ENCODE measurements at regions not wholly inside any gene's neighbourhood (a gene's known extent, or its start where the extent isn't known, plus 50 kb on each side); places are given as distances from the start of the nearest gene placed in this dataset.

GRCh38 chr3:10672422-10672821, 143.6 kb upstream of the SLC6A11 start:
- no peaks in the 10 kb centered on the region for H3K9me3 ChIP-seq (replicated peaks; ENCODE audit: control insufficient read depth, insufficient read depth, low read length)
- H3K27ac ChIP-seq (ENCODE audit: insufficient read depth, low read depth, low read length) = no peak overlapping the region
- intact Hi-C loops (cut with micrococcal nuclease) (no loop called here), dilution Hi-C loops (cut with MboI; ENCODE audit: extremely low pct_ligation_motif_present, low sequenced_read_pairs) (no loop called here)
- H3K36me3 ChIP-seq (ENCODE audit: control insufficient read depth in 2 of 2, extremely low read depth in 1 of 2, insufficient read depth in 2 of 2, low read length in 2 of 2) = no peaks in the 10 kb centered on the region
- no peak overlapping the region for H3K9ac ChIP-seq (replicated peaks; ENCODE audit: extremely low read depth, insufficient read depth, low read length)
- H4K20me1 ChIP-seq (replicated peaks; ENCODE audit: control insufficient read depth, extremely low read depth, insufficient read depth, low read length) = no peaks in the 10 kb centered on the region
- no peak overlapping the region for H2AFZ ChIP-seq (ENCODE audit: low read depth, low read length)
- BruUV-seq (replicated peaks) = no TSS peak
- TF ChIP-seq FOS (IDR thresholded peaks at IDR 0.05; ENCODE audit: borderline replicate concordance, insufficient read depth, low read length) (no peak), MAX (IDR thresholded peaks at IDR 0.05; ENCODE audit: insufficient read depth, insufficient read length) (no peak), POLR2AphosphoS5 (IDR thresholded peaks at IDR 0.05; ENCODE audit: insufficient read depth, low read depth, low read length) (no peak), JUN (IDR thresholded peaks at IDR 0.05; ENCODE audit: borderline replicate concordance, insufficient read depth, insufficient read length, low read depth) (no peak), POLR2A (IDR thresholded peaks at IDR 0.05; ENCODE audit: low read depth, low read length) (no peak), MYC (IDR thresholded peaks at IDR 0.05; ENCODE audit: low read depth, low read length) (no peak), EZH2 (IDR thresholded peaks at IDR 0.05; ENCODE audit: borderline replicate concordance, low read depth, low read length, severe bottlenecking) (no peak), GATA2 (IDR thresholded peaks at IDR 0.05; ENCODE audit: insufficient read depth, insufficient read length, low read depth, low read length) (no peak)
- TF ChIP-seq, protein P1, sequence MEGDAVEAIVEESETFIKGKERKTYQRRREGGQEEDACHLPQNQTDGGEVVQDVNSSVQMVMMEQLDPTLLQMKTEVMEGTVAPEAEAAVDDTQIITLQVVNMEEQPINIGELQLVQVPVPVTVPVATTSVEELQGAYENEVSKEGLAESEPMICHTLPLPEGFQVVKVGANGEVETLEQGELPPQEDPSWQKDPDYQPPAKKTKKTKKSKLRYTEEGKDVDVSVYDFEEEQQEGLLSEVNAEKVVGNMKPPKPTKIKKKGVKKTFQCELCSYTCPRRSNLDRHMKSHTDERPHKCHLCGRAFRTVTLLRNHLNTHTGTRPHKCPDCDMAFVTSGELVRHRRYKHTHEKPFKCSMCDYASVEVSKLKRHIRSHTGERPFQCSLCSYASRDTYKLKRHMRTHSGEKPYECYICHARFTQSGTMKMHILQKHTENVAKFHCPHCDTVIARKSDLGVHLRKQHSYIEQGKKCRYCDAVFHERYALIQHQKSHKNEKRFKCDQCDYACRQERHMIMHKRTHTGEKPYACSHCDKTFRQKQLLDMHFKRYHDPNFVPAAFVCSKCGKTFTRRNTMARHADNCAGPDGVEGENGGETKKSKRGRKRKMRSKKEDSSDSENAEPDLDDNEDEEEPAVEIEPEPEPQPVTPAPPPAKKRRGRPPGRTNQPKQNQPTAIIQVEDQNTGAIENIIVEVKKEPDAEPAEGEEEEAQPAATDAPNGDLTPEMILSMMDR (IDR thresholded peaks at IDR 0.05; ENCODE audit: extremely low read depth in 1 of 2, insufficient read depth in 1 of 2, low read depth in 1 of 2, low read length in 2 of 2) = no peak
- H3K27me3 ChIP-seq (ENCODE audit: control insufficient read depth in 2 of 2, insufficient read depth in 2 of 2, low read length in 2 of 2) = no peaks in the 10 kb centered on the region
- H3K4me3 ChIP-seq (replicated peaks in 1 of 3; ENCODE audit: insufficient read depth in 1 of 3, low read depth in 1 of 3, low read length in 3 of 3) = no peak overlapping the region
- H3K9me1 ChIP-seq (replicated peaks; ENCODE audit: control insufficient read depth, extremely low read depth, insufficient read depth, low read length) = no peaks in the 10 kb centered on the region
- H3K4me2 ChIP-seq (ENCODE audit: insufficient read depth, low read length) = no peak overlapping the region
- CTCF ChIA-PET = no interaction called here
- FAIRE-seq (no peak), DNase-seq (ENCODE audit: low read depth, low spot score) (no peak)
- H3K79me2 ChIP-seq (ENCODE audit: control insufficient read depth, insufficient read depth, low read length) = no peaks in the 10 kb centered on the region
- POLR2A ChIA-PET = no interaction called here
- no peaks in the 10 kb centered on the region for H3K4me1 ChIP-seq (ENCODE audit: control insufficient read depth, extremely low read depth, insufficient read depth, low read length)
